ENCODE measurements at regions not wholly inside any gene's neighbourhood (a gene's known extent, or its start where the extent isn't known, plus 50 kb on each side); places are given as distances from the start of the nearest gene placed in this dataset.

DNA sequence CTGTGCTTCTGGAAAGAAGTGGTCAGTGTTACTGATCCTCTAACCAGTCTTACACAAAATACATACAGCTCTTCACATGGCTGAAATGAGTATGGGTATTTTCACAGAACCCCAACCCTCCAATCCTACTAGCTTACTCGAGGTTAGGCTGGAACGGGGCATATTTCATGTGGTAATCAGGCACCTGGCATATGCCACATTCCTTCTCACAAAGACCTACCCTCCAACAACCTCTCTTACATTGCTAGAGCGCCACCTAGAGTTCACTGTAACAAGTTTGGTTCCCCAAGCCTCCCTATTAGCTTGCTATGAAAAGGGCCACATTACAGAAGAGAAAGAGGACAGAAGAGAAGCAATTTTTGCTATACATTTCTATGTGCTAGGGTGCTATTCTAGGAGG lies 597.3 kb downstream of the PRELID2 start:
- no peak for DNase-seq

DNA sequence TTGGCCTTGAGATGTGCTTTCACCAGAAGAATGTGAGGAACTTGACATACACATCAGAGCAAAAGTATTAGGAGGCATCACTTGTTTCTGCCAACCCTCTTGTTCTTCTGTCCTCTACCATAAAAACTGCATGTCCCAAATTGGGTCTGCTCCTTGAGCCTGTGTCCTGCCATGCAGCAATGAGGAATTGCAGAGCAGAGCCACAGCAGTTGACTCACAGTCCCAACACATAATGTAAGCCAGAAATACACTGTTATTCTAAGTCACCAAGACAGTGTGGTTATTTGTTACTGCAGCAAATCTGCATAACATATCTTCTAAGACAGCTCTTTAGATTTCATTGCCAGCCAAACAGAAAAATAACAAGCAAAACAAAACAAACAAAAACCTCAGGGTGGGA lies 598.2 kb downstream of the PRELID2 start:
- no peak for DNase-seq

DNA sequence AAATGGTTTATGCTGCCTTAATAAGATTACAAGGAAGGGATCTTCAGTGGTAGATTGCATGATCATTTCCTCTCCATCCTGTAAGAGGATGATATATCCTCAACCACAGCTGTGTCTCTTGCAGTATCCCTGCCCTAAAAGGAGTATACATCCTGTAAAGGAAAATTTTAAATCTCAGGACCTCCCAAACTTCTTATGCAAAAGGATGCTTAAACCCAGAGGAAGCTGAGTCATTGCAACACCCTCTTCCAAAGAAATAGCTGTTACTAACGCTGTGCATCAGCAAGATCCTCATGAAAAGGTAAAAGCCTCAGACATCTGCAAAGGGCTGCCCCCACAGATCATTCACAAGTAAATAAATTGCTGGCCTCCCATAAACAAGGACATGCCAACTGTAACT lies 599.0 kb downstream of the PRELID2 start:
- DNase-seq = no peak

DNA sequence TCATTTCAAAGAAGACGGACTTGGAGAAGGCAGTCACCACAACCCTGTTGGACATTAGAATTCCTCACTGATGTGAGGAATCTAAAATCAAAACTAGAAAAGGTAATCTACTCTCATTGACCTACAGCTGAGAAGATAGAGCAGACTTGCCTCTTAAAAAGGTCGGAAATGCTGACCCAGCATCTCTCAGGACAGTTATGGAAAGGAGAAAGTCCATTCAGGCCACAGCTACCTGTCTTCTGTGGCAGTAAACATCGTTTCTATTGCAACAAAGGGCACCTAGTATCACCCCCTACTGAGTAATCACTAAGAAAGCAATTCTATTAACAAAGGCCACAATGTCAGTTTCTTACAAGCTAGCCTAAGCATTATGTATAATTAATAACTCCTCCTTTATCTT lies 601.7 kb downstream of the PRELID2 start:
- no peak for DNase-seq

DNA sequence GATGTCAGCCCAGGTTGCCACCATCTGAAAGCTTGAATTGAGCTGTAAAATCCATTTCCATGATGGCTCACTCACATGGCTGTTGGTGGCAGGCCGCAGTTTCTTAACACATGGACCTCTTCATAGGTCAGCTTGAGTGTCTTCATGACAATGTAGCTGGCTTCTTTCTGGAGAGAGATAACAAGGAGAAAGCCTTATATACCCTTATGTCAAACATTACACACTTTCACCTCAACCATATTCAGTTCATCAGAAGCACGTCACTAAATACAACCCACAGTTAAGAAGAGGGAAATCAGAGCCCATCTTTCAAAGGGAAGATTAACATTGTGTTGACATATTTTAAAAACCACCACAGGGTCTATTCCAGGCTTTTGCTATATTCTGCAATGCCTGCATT lies 604.4 kb downstream of the PRELID2 start:
- no peak for DNase-seq

DNA sequence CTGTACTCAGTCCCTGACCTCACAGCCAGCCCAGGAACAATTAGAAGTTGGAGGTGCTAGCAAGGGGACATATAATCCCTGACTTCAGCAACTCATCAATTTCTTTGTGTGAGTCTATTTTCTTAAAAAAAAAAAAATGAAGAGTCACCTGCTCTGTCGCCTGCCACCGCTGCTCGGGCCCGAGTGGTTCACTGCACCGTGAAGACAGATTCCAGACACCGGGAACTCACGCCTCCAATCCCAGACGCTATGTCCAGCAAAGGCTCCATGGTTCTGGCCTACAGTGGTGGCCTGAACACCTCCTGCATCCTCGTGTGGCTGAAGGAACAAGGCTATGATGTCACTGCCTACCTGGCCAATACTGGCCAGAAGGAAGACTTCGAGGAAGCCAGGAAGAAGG lies 606.6 kb downstream of the PRELID2 start:
- DNase-seq = no peak

DNA sequence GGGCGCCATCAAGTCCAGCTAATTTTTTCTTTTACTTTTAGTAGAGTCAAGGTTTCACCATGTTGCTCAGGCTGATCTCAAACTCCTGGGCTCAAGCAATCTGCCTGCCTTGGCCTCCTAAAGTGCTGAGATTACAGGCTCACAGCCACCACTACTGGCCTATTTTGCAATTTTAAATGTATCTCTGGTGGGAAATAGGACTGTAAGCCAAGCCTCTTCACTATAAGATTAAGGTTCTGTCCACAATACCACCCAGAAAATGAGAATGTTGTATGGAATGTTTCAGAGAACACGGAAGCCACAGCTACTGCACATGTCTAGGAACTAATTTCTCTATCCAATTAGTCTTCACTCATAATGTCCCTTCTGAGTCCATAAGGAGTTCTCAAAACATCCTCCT lies 607.3 kb downstream of the PRELID2 start:
- DNase-seq = no peak

DNA sequence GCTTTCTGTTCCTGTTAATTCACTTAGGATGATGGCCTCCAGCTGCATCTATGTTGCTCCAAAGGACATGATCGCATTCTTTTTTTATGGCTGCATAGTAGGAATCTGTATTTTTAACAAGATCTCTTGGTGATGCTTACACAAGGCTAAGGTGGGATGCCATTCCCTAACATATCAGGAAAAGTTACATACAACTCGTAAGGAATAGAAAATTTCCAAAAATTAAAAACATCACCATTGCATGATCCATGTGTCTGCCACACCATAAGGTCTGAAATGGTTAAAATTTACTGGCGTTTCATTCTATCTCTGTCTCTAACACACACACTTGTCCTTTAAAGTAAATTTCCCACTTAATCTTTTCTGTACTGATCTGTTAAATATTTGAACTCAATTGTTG lies 608.4 kb downstream of the PRELID2 start:
- DNase-seq = no peak

DNA sequence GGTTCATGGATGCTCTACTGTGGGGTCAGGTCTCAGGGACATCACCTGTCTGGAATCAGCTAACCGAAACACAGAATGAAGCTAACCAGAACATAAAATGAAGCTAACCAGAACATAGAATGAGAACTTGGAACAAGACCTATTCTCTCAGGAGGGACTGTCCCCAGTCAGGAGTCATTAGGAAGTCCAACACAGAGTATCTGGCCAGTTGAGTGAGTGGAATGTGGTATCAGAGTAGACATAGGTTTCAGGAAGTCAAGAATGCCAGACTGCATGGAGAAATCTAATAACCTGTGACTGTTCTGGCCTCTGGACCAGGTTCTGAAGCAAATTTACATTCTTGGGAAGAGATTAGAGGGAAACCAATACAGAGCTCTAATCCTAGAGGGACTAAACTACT lies 609.6 kb downstream of the PRELID2 start:
- DNase-seq = no peak

DNA sequence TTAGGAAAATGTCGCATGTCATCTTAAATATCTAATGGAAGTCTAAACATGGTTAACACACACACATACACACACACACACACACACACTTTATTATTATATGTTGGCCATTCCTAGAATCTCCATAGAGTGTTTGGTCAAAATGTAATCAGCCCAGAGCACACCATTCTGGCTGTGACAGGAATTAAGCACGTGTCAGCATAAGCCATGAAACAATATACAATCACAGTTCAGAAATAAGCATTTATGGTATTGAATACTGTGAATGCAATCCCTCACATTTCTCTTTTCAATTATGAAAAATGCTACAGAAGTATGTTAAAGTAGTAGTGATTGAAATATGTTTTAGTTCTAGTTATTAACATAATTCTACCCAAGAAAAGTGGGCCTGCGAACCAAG lies 611.6 kb downstream of the PRELID2 start:
- DNase-seq = no peak

DNA sequence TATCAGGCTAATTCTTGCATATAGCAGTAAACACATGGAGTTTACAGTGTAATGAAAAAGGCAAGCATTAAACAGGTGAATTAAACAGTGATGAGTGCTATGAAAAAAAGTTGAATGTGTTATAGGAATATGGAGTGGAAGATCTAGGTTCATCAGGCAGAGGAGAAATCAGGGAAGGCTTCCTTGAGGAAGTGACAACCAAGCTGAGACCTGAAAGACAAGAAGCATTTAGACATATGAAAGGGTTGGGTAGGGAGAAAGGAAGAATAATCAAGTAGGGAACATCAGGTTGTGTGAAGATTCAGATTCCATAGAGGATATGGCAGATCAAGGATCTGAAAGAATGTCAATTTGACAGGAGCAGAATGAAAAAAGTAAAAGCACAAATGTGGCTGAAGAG lies 612.5 kb downstream of the PRELID2 start:
- no peak for DNase-seq

DNA sequence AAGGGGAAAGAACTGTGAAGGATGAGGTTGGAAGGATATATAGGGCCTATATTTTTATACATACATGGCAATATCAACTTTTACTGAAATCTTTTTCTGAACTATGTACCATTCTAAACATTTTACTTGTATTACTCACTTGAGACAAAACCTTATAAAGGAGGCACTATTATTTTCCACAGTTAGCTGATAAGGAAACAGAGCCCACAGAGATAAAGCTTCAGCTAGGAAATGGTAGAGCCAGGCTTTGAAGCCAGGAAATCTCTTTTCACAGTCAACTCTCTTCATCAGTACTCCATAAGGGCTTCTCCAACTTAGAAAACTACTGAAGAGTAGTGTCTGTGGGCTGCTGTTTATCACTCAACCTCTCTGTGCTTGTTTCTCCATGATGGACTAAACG lies 613.7 kb downstream of the PRELID2 start:
- DNase-seq = no peak

DNA sequence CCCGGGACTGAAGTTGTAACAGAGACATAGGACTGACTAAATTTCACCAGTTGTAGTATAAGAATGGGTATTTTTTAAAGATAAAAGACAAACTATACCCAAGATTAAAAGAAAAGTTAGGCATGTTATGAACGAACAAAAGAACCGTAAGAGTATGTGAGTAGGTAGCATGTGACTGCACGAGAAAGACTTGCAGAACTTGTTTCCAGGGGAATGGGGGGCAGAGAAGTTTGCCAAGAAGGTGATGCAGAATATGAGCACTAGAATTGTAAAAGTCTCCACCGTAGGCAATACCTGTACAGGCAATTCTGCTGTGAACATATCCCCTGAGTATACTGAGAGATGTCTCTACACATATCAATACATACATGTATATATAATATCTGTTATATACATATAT lies 614.7 kb downstream of the PRELID2 start:
- no peak for DNase-seq

DNA sequence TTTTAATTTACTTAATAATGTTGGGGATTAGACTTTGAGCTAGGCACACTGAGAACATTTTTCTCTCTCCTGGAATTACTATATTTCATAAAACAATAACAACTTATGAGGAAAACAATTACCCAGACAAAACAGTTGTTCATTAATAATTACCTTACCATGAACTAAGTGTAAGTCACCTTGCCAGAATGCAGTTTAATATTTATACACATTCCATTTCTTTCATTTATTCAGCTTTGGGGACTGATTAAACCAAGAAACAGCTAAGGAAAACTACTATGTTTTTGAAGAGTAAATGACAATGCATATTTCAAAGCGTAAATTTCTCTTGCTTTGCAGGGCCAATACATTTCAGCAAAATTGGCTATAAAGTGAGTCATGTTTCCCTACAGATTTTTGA lies 616.2 kb downstream of the PRELID2 start:
- no peak for DNase-seq

DNA sequence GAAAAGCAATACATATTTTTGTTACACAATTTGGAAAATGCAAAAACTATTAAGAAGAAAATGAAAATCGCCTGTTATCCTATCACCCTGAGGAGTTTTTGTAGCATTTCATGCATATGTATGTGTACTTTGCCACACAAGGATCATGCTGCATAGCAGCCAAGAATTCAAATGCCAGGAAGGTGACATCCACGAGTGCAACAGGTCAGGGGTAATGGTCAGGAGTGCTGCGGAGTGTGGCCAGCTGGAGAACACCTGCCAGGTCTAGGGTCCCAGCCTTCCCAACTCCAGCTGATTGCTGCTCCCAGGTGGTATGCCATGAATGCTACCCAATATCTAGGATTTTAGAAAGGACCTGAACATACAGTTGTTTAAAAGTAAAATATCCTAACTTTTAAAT lies 617.1 kb downstream of the PRELID2 start:
- DNase-seq = no peak

DNA sequence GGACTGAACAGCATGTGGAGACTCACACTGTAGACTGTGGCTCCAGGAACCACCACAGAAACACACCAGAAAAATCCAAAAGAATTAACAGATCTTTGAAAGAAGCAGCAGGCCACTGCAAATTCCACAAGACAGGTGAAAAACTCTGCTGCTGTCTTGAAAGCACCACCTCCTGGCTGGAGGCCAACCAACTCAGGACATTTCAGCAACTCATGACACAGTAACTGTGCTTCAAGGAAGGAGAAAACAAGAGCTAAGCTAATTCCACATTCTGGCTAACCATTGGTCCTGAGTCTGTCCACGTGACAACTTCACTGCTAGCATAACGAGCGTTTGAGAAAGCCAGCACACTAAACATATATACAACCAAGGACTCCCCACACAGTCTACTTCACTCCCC lies 625.1 kb downstream of the PRELID2 start:
- no peak for DNase-seq

DNA sequence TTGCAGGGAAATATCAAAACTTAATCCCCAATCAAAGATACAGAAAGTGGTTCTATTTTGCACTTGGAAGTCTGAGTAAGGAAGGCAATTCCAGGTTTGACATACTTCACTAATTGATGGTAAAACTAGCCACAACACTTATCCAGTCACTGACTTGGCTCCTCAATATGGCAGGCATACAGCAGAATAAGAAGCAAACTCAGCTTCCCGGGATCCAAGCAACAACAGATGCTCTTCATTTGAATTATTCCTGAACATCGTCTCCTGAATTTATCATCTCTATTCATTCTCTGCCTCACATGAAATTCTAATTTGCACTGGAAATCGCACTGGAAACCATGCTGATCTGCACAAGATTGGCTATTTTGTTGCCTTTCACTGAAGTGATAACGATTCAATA lies 629.6 kb downstream of the PRELID2 start:
- DNase-seq = no peak

DNA sequence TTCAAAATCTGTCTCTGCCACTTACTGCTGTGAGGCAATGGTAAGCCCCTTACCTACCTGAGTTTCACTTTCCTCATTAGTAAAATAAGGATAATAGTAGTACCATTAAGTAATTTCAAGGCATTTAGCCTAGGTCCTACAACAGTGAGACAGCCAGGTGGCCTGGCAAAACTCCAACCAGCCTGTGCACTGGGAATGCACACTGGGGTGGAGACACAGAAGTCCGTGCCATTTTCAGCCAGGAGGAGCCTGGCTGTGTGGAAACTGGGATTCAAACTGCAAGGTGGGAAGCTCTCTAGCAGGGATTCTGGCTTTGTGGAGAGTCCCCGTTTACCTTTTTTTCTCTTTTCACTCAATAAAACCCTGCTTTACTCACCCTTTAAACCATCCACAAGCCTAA lies 630.4 kb downstream of the PRELID2 start:
- no peak for DNase-seq

DNA sequence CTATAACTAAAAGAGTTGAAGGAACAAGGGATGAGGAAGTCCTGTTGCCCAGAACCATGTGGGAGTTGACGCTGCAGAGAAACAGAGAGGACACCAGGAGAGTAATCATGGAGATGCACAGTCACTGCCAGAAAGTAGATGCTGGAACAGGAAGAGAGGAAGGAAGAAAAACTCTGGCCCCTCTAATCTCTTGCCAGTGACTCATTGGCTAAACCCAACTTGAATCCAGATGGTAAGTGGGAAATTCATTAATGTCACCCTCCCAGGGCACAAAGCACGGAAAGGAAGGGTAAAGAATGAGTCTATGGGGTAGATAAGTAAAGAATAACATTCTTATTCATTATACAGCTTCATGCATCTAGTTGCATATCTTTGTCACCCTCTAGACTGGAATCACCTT lies 631.9 kb downstream of the PRELID2 start:
- DNase-seq = no peak

DNA sequence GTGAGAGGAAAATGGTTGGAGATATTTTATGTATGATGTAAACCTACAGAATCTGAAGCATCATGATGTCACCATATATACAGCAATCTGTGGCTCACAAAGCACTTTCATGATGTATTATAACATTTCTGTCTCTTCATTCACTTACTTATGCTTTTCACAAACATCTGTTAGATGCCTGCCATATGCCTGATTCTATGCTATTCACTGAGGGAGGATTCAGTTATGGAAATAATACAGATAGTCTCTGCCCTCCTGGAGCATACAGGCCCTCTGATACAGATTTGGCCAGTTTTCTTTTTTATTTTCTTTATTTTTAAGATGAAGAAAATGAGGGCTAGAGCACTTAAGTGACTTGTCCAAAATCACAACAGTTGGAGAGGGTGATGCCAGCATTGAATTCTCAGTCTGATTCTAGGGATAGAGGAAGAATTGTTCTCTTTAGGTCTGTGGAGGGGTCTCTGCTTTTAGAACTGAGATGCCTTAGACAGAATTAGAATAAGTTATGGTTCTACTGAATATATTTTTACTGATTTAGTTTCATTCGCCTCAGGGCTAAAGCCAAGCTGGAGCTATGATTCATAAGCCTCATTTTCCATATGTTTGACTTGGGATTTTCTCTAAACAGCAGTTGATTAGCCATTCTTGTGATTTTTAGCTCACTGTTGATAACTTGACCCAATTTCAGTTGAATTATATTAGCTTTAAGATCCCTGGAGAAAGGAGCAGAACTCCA lies 636.4 kb downstream of the PRELID2 start:
- DNase-seq = no peak

DNA sequence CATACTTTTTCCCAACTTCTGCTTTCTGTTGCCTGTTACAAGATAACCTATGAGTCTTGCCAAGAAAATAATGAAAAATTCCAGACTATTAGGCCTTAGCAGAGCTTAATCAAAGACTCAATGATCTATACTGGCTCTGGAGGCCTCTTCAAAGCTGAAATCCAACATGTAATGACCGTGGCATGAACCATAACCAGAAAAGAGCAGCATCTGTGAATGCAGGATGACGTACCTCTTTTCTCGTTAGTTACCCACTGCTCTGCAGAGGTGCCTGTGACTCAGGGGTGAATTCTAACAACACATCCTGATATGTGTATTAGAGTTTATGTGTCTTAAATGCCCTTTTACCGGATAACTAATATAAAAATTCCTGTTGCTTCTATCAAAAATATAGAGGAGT lies 645.4 kb downstream of the PRELID2 start:
- DNase-seq = no peak

DNA sequence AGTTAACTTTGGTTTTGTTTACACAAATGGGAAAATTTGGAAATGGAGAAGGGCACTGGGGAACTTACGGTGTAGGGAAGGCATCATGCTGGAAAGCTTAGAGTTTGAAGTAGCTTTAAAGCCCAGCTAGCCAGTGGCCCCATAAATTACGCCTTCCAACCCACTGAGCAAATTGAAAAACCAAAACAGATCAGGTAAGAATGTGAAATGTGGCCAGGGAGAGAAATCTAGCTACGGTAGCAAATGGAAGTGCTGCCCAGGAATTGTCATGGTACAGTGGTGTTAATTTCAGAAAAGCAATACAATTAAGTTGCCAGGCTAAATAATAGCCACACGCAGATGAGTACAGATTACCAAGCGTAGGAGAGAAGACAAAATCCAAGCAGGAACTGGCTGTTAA lies 654.8 kb downstream of the PRELID2 start:
- no peak for DNase-seq

DNA sequence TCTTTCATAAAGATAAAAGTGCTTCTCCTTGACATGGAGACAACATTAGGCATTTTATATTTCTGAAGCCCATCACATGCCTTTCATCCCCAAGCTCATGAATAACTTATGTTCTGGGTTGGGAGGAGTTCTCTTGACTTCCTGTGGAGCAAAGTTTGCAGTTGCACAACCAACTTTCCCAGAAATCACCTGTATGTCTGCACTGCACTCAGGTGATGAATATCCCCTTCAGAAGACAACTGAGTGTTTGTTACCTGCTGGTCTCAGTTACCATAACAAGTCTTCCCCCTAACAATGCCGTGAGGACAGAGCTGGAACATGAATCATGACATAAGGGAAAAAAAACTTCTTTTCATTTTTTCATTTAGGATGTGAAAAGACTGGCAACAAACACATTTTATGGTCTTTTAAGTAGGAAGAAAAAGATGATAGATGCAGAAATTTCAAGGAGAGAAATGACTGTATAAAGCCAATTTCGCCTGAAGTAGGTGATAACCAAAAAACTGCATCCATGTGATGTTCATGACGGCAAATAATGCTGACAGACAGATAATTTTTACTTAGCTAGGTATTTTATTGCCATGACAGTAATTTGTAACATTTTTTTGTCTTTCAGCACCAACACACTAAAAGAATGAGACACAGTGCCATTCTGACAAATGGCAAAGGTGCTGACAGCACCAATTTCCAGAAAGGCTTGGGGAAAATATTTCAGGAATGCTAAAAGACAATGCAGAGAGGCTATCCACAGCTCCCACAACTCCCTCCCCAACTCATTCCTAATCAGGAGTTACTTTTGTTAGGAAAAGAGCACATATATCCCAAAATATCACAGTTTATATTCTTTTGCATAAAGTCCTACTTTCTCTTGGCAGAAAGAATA lies 656.3 kb downstream of the PRELID2 start:
- no peak for DNase-seq

DNA sequence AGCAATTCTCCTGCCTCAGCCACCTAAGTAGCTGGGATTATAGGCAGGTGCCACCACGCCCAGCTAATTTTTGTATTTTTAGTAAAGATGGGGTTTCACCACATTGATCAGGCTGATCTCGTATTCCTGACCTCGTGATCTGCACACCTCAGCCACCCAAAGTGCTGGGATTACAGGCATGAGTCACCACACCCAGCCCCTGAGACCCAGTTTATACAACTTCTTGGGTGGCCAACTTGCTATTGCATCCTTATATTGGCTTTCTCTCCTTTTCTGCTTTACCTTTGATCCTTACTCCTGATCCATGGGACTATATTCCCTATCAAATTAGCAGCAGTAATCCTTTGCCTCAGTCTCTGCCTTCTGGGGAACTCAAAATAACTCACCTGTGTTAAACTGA lies 659.1 kb downstream of the PRELID2 start:
- no peak for DNase-seq

DNA sequence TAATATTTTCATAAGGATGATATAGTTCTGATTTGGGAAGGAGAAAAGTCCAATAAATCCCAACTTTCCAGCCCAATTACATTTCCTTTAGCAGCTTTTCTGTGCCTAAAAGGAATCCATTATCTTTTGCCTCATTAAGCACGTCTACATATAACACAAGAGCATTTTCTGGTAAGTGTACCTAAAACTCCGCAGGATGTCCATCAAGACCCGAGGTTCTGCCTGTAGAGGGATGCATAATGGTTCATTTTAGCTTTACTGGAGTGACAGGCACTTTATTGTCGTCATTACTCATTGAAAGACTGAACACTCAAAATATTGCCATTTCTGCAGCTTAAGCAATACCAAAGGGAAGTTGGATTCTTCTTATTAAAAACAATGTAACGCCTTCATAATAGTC lies 669.0 kb downstream of the PRELID2 start:
- DNase-seq = no peak

All from activated T-cell treated with anti-CD3 and anti-CD28 coated beads, Interleukin-2, amount 50 U/mL, for 48 hours (primary cell).